ENCODE measurements at regions not wholly inside any gene's neighbourhood (a gene's known extent, or its start where the extent isn't known, plus 50 kb on each side); places are given as distances from the start of the nearest gene placed in this dataset.
"Not testable (repeated sequence)": the region's sequence is repeated elsewhere in the genome, so short reads cannot be mapped to it uniquely, and the experiment has no call there.

DNA sequence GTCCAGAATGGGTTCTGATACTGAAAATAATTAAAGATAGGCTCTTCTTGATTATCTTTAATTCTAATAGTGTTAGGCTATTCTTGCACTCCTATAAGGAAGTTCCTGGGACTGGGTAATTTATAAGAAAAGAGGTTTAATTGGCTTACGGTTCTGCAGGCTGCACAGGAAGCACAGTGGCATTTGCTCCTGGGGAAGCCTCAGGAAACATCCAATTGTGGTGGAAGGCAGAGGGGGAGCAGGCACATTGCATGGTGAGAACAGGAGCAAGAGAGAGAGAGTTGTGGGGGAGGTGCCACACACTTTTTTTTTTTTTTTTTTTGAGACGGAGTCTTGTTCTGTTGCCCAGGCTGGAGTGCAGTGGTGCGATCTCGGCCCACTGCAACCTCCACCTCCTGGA lies 540.3 kb downstream of the RFPL4B start:
- DNase-seq: not testable (repeated sequence)

GRCh38 chr6:112899541-112899940 lies 552.4 kb downstream of the RFPL4B start:
- no peak for DNase-seq

- no peak for DNase-seq
These were observed 556.2 kb downstream of the RFPL4B start for GRCh38 chr6:112903361-112903760.

DNA sequence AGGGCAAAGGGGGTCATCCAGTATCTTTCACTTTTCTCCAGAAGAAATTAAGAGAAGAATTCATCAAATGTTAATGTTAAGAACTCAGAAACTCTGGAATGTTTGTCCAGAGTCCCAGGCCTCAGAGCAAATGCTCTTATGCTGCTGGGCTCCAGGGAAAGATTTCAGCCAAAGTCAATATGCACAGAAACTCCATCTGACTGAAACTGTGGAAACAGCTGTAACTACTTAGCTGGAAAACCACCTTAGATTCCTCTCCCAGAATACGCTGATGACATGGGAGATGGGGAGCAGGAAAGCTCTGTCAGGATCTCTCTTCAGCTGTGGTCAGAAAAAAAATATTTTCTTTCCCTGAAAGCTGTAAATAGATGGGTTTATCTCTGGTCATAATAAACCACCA lies 559.6 kb downstream of the RFPL4B start:
- DNase-seq: no peak

- no peak for DNase-seq
These were observed 562.7 kb downstream of the RFPL4B start for GRCh38 chr6:112909781-112910180.

DNA sequence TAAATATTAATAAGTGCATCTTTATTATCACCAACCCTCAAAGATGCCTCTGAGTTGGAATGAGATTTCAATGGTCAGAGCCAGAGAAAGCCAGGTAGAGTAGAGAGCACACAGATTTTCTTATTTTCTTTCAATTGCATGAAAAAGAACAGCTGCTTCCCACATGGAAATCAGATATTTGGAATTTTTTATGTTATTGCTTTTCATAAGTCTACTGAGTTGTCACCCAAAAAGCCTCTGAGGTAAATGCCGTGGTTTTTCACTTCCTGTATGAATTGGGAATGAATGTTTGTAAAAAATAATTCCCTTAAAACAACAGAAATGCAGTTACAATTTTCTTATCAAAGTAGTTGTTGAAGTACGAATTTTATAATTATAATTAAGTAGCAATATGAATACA lies 563.1 kb downstream of the RFPL4B start:
- DNase-seq: no peak

DNA sequence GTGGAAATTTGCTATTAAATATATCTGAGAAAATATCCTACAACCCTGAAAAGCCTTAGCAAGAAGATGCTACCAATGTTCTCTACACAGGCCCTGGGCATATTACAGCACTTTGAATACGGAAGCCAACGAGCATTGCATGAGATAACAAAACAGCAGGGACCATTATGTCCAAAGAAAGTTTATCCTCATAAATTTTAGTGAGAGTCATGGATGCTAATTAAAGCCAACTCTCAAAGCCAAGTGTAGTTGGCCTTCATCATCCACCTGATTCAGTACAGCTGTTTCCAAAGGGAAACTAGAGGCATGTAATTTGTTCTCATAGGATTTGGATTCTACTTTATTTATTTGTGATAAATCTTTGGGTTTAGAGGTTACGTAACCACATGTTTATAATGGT lies 564.8 kb downstream of the RFPL4B start:
- DNase-seq: no peak

DNA sequence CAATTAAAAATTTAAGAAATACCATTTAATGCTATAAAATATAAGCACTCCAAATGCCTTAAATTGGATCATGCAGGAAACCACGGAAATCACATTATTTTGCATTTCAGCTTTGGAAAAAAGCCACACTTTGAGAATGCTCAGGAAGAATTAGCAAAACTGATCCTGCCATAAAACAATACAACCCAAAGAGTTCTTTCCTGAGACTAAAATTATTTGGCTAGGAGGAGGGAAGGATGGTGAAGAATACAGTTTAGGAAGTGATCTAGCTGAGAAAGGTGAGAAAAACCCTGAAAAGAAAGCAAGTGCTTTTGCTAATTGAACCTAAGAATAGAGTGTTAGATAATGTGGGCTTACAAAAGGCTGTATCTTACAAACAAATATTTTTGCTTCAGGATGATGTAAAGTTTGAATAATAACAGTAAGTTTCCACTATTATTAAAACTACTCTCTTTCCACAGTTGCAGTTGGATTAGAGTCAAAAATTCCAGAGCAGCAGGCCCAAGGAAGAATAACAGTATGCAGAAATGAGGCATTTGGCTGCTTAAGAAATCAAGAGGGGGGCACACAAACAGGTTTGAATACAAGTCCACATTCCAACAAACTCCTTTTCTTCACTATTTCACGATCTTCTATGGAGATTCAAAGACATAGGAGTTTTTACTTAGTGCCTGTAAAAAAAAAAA lies 565.4 kb downstream of the RFPL4B start:
- no peak for DNase-seq

DNA sequence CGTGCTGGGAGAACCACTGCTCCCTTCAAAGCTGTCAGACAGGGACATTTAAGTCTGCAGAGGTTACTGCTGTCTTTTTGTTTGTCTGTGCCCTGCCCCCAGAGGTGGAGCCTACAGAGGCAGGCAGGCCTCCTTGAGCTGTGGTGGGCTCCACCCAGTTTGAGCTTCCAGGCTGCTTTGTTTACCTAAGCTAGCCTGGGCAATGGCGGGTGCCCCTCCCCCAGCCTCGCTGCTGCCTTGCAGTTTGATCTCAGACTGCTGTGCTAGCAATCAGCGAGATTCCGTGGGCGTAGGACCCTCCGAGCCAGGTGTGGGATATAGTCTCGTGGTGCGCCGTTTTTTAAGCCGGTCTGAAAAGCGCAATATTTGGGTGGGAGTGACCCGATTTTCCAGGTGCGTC lies 572.6 kb downstream of the RFPL4B start:
- not testable (repeated sequence) for DNase-seq

GRCh38 chr6:112920994-112921393 lies 573.9 kb downstream of the RFPL4B start:
- no peak for DNase-seq

GRCh38 chr6:112923940-112924587 lies 576.9 kb downstream of the RFPL4B start:
- no peak for DNase-seq

DNA sequence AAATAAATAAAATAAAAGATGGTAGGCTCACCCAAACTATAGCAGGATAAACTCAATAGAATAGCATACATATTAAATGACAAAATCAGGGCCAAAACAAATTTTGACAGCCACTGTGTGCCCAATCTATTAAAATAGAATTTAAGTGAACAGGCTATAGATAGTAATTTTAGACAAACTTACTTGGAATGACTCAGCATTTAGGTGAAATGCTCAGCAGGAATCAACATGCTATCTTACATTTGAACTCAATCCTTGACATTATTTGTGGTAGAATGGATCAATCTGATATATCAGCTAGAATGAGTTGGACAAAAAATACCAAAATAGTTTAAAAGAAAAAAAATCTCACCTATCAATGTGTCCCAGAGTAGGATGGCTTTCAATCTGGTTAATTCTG lies 578.6 kb downstream of the RFPL4B start:
- DNase-seq: no peak

- DNase-seq: no peak
These were observed 580.7 kb downstream of the RFPL4B start for GRCh38 chr6:112927641-112928320.

GRCh38 chr6:112929641-112930040 lies 582.5 kb downstream of the RFPL4B start:
- DNase-seq: no peak

DNA sequence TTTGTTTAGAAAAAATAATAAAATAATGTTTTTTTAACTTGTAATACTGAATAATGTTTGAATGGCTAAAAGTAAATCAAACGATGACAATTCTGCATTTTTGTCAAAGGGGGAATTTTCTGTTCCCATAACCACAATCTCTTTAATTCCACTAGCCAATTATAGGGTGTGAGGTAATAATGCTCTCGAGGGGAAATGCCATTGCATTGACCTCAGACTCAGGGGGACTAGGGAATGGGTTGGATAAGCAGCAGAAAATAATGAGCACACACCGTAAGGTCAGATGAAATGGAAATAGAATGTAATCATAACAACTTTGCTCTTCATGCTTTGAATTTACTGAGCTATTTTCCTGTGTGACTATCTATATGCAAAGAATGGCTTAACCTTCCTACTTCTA lies 584.7 kb downstream of the RFPL4B start:
- no peak for DNase-seq

- no peak for DNase-seq
These were observed 586.8 kb downstream of the RFPL4B start for GRCh38 chr6:112933947-112934346.

GRCh38 chr6:112934433-112935327 lies 587.5 kb downstream of the RFPL4B start:
- no peak for DNase-seq

GRCh38 chr6:112935402-112936078 lies 588.4 kb downstream of the RFPL4B start:
- DNase-seq: no peak

DNA sequence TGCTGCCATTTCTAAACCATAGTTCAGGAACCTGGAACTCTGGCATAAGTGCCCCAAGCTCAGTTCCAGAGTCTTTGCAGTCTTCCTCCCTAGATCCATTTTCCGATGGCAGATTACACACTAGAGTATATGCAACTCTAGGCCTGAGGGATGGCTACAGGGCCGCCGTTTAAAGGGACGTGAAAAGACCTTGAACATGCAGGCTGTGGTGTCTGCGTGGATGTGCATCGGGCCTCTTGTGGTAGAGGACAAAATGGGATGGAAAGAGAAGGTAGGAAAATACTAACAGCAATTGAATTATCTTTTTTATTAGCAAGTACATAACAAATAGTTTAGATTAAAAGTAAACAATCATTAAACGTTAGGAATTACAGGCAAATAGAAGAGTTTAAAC lies 588.9 kb downstream of the RFPL4B start:
- no peak for DNase-seq

GRCh38 chr6:112936504-112936903 lies 589.4 kb downstream of the RFPL4B start:
- DNase-seq: no peak

GRCh38 chr6:112937690-112938089 lies 590.6 kb downstream of the RFPL4B start:
- DNase-seq: not testable (repeated sequence)

- DNase-seq: no peak
These were observed 591.5 kb downstream of the RFPL4B start for GRCh38 chr6:112938650-112939049.

DNA sequence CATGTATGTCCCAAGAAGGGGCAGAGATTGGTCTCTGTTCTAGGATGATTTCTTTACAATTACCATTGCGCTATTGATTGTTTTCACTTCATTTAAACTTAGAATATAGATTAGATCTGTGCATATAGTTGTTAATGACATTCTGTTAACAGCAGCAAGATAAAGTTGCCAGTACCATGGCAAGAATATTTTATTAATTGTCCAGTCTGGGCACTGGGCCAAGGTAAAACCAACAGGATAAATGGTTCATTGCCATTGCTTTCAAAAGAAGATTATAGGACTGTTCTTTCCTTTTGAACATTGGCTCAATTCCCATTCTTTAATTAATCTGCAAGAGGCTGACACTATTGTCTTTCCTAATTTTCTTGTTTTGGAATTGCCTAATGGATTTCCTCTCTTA lies 592.4 kb downstream of the RFPL4B start:
- DNase-seq: no peak

Data from AML-193 (cell line).